Vagina (tissue), 2 donors: ENCODE measurements at regions not wholly inside any gene's neighbourhood (a gene's known extent, or its start where the extent isn't known, plus 50 kb on each side); places are given as distances from the start of the nearest gene placed in this dataset.
"Not testable (repeated sequence)": the region's sequence is repeated elsewhere in the genome, so short reads cannot be mapped to it uniquely, and the experiment has no call there.

ENCODE experiments used
- DNase-seq, 2 donors: peaks; one replicate each; pipeline ENCODE4 v3.0.0-alpha.2; 2017; ENCODE audit errors: extremely low spot score in 2 of 2
- H3K27ac ChIP-seq: fragments of 200-600 bp; sonication (generic); one replicate; pipeline ENCODE4 v1.5.1; 2019
- H3K27me3 ChIP-seq: fragments of 200-600 bp; sonication (generic); one replicate; pipeline ENCODE4 v1.5.1; 2019
- H3K36me3 ChIP-seq, 2 donors: fragments of 200-600 bp; sonication (generic); one replicate each; pipeline ENCODE4 v1.5.1; 2017 to 2019
- H3K4me1 ChIP-seq: fragments of 200-600 bp; sonication (generic); one replicate; pipeline ENCODE4 v1.5.1; 2019
- H3K4me3 ChIP-seq, 2 donors: fragments of 200-600 bp; sonication (generic); 1 replicate in 1 of 2; 2 replicates in 1 of 2; pipeline ENCODE4 v1.5.1; 2016 to 2019
- H3K9me3 ChIP-seq: fragments of 200-600 bp; sonication (generic); one replicate; pipeline ENCODE4 v1.5.1; 2019
- CTCF ChIP-seq, 3 experiments: fragments of 450-650 bp in 2 of 3; fragments of 200-600 bp in 1 of 3; sonication (generic) in 1 of 3; IDR thresholded peaks; one replicate each; pipeline ENCODE4 v1.5.1; 2017 to 2019; ENCODE audit warnings: antibody characterized with exemption in 3 of 3, mild to moderate bottlenecking in 2 of 3, moderate library complexity in 2 of 3
- POLR2A ChIP-seq, 2 donors: fragments of 450-650 bp; IDR thresholded peaks; one replicate each; pipeline ENCODE4 v1.6.1; 2017; ENCODE audit warnings: antibody characterized with exemption in 2 of 2, mild to moderate bottlenecking in 2 of 2, moderate library complexity in 2 of 2
- POLR2AphosphoS5 ChIP-seq, 2 donors: sonication (generic); formaldehyde crosslinking; IDR thresholded peaks; one replicate each; pipeline ENCODE4 v1.9.0; 2017; ENCODE audit warnings: antibody characterized with exemption in 2 of 2, mild to moderate bottlenecking in 2 of 2, low read depth in 1 of 2; ENCODE audit not compliant: insufficient read depth in 1 of 2
- intact Hi-C: fragments of 100-400 bp; cut with DNase I; formaldehyde crosslinking; loops from one replicate; pipeline ENCODE4 v1.15.1; 2023

GRCh38 chrX:82764521-82764920 lies 743.6 kb upstream of the POU3F4 start:
- no peak for DNase-seq
- no peaks in the 10 kb centered on the region for H3K36me3 ChIP-seq
- H3K9me3 ChIP-seq, result no peaks in the 10 kb centered on the region
- no peak overlapping the region for H3K4me3 ChIP-seq
- TF ChIP-seq POLR2AphosphoS5 (IDR thresholded peaks at IDR 0.05; ENCODE audit: insufficient read depth in 1 of 2, low read depth in 1 of 2), result no peak
- TF ChIP-seq CTCF (IDR thresholded peaks at IDR 0.05), result no peak
- no peak for TF ChIP-seq POLR2A (IDR thresholded peaks at IDR 0.05)
- H3K27ac ChIP-seq, result no peak overlapping the region
- intact Hi-C loops, result no loop called here
- no peaks in the 10 kb centered on the region for H3K4me1 ChIP-seq
- no peaks in the 10 kb centered on the region for H3K27me3 ChIP-seq

GRCh38 chrX:82765811-82766210 lies 742.3 kb upstream of the POU3F4 start:
- H3K9me3 ChIP-seq, result no peaks in the 10 kb centered on the region
- TF ChIP-seq CTCF (IDR thresholded peaks at IDR 0.05), result no peak
- no peak for TF ChIP-seq POLR2A (IDR thresholded peaks at IDR 0.05)
- TF ChIP-seq POLR2AphosphoS5 (IDR thresholded peaks at IDR 0.05; ENCODE audit: insufficient read depth in 1 of 2, low read depth in 1 of 2), result no peak
- no peak overlapping the region for H3K4me3 ChIP-seq
- no peaks in the 10 kb centered on the region for H3K4me1 ChIP-seq
- H3K27me3 ChIP-seq, result no peaks in the 10 kb centered on the region
- DNase-seq, result no peak
- H3K36me3 ChIP-seq, result no peaks in the 10 kb centered on the region
- no peak overlapping the region for H3K27ac ChIP-seq
- intact Hi-C loops, result no loop called here

GRCh38 chrX:82775426-82775825 lies 732.7 kb upstream of the POU3F4 start:
- Histone ChIP-seq H3K27me3 (no peaks in the 10 kb centered on the region), H3K36me3 (no peaks in the 10 kb centered on the region), H3K4me1 (no peaks in the 10 kb centered on the region), H3K27ac (no peak overlapping the region), H3K9me3 (no peaks in the 10 kb centered on the region), H3K4me3 (no peak overlapping the region)
- intact Hi-C loops, result no loop called here
- DNase-seq, result no peak
- TF ChIP-seq CTCF (IDR thresholded peaks at IDR 0.05) (no peak), POLR2AphosphoS5 (IDR thresholded peaks at IDR 0.05; ENCODE audit: insufficient read depth in 1 of 2, low read depth in 1 of 2) (no peak), POLR2A (IDR thresholded peaks at IDR 0.05) (no peak)

GRCh38 chrX:82782014-82782413 lies 726.1 kb upstream of the POU3F4 start:
- Histone ChIP-seq H3K4me3 (no peak overlapping the region), H3K36me3 (no peaks in the 10 kb centered on the region), H3K27ac (no peak overlapping the region), H3K4me1 (no peaks in the 10 kb centered on the region), H3K9me3 (no peaks in the 10 kb centered on the region), H3K27me3 (no peaks in the 10 kb centered on the region)
- TF ChIP-seq CTCF (IDR thresholded peaks at IDR 0.05), result no peak
- no peak for TF ChIP-seq POLR2AphosphoS5 (IDR thresholded peaks at IDR 0.05; ENCODE audit: insufficient read depth in 1 of 2, low read depth in 1 of 2)
- no peak for TF ChIP-seq POLR2A (IDR thresholded peaks at IDR 0.05)
- intact Hi-C loops, result no loop called here
- no peak for DNase-seq

GRCh38 chrX:82812902-82813301 lies 695.2 kb upstream of the POU3F4 start:
- H3K9me3 ChIP-seq, H3K36me3 ChIP-seq, H3K4me3 ChIP-seq, H3K4me1 ChIP-seq, H3K27me3 ChIP-seq, intact Hi-C loops, H3K27ac ChIP-seq, DNase-seq: not testable (repeated sequence)

- DNase-seq, result no peak
- Histone ChIP-seq H3K9me3 (no peaks in the 10 kb centered on the region), H3K4me3 (no peak overlapping the region), H3K36me3 (no peaks in the 10 kb centered on the region), H3K27ac (no peak overlapping the region), H3K4me1 (no peaks in the 10 kb centered on the region), H3K27me3 (no peaks in the 10 kb centered on the region)
- TF ChIP-seq POLR2AphosphoS5 (IDR thresholded peaks at IDR 0.05; ENCODE audit: insufficient read depth in 1 of 2, low read depth in 1 of 2) (no peak), CTCF (IDR thresholded peaks at IDR 0.05) (no peak)
- intact Hi-C loops, result no loop called here
These were observed 694.4 kb upstream of the POU3F4 start for GRCh38 chrX:82813671-82814078.
